GM23248 (cell line): ENCODE measurements at regions not wholly inside any gene's neighbourhood (a gene's known extent, or its start where the extent isn't known, plus 50 kb on each side); places are given as distances from the start of the nearest gene placed in this dataset.

Experiments used
- DNase-seq: peaks from one replicate; pipeline ENCODE4 v3.0.0-alpha.2; 2015
- H2AFZ ChIP-seq: fragments of 200-600 bp; sonication (generic); 2 replicates; pipeline ENCODE4 v1.6.1; 2016; ENCODE audit warnings: antibody characterized with exemption
- H3F3A ChIP-seq: fragments of 200-600 bp; sonication (generic); 2 replicates; pipeline ENCODE4 v1.6.1; 2016; ENCODE audit warnings: mild to moderate bottlenecking, antibody characterized with exemption, mixed run types; ENCODE audit not compliant: insufficient read depth
- H3K27ac ChIP-seq: fragments of 200-600 bp; sonication (generic); 2 replicates; pipeline ENCODE4 v1.5.1; 2016; ENCODE audit warnings: mild to moderate bottlenecking
- H3K27me3 ChIP-seq: fragments of 200-600 bp; sonication (generic); replicated peaks from 2 replicates; pipeline ENCODE4 v1.6.1; 2016; ENCODE audit warnings: mild to moderate bottlenecking; ENCODE audit not compliant: insufficient read depth
- H3K36me3 ChIP-seq: fragments of 200-600 bp; sonication (generic); 2 replicates; pipeline ENCODE4 v1.6.1; 2016; ENCODE audit warnings: low read depth, mild to moderate bottlenecking
- H3K4me1 ChIP-seq: fragments of 200-600 bp; sonication (generic); 2 replicates; pipeline ENCODE4 v1.6.1; 2016; ENCODE audit warnings: mild to moderate bottlenecking; ENCODE audit not compliant: insufficient read depth
- H3K4me2 ChIP-seq: fragments of 200-600 bp; sonication (generic); one replicate; pipeline ENCODE4 v1.6.1; 2016; ENCODE audit warnings: mild to moderate bottlenecking; ENCODE audit not compliant: unreplicated experiment
- H3K4me3 ChIP-seq: fragments of 200-600 bp; sonication (generic); 2 replicates; pipeline ENCODE4 v1.5.1; 2016; ENCODE audit warnings: mild to moderate bottlenecking
- H3K79me2 ChIP-seq: fragments of 200-600 bp; sonication (generic); 2 replicates; pipeline ENCODE4 v1.6.1; 2016; ENCODE audit warnings: mild to moderate bottlenecking; ENCODE audit not compliant: insufficient read depth
- H3K9ac ChIP-seq: fragments of 200-600 bp; sonication (generic); 2 replicates; pipeline ENCODE4 v1.6.1; 2016; ENCODE audit warnings: mild to moderate bottlenecking
- H3K9me2 ChIP-seq: fragments of 200-600 bp; sonication (generic); 2 replicates; pipeline ENCODE4 v1.6.1; 2016; ENCODE audit warnings: mixed run types, mild to moderate bottlenecking, moderate library complexity; ENCODE audit not compliant: insufficient read depth
- H3K9me3 ChIP-seq: fragments of 200-600 bp; sonication (generic); one replicate; pipeline ENCODE4 v1.6.1; 2017; ENCODE audit warnings: low read depth
- H4K20me1 ChIP-seq: fragments of 200-600 bp; sonication (generic); 2 replicates; pipeline ENCODE4 v1.6.0; 2016; ENCODE audit not compliant: insufficient read depth
- EZH2 ChIP-seq: fragments of 200-600 bp; sonication (generic); IDR thresholded peaks from 2 replicates; pipeline ENCODE4 v1.6.1; 2018; ENCODE audit warnings: antibody characterized with exemption, mild to moderate bottlenecking; ENCODE audit not compliant: insufficient read depth, poor library complexity, severe bottlenecking
- EZH2phosphoT487 ChIP-seq: fragments of 200-600 bp; sonication (generic); IDR thresholded peaks from 2 replicates; pipeline ENCODE4 v1.6.1; 2018; ENCODE audit warnings: antibody characterized with exemption, moderate library complexity, mild to moderate bottlenecking, low read depth; ENCODE audit not compliant: insufficient read depth
- WGBS, 2 experiments: methylation state at CpG; one replicate each; pipeline ENCODE4 v1.1.6; 2015 to 2017; ENCODE audit warnings: low lambda C conversion rate in 2 of 2, low coverage in 1 of 2; ENCODE audit errors: missing lambda C conversion rate in 2 of 2; 5-methylcytosine and 5-hydroxymethylcytosine counted together
- in situ Hi-C: fragments of 300-500 bp; cut with MboI; formaldehyde crosslinking; loops from 2 replicates; pipeline ENCODE4 v1.15.0; 2020

GRCh38 chr1:94314222-94314858, 77.0 kb upstream of the ARHGAP29 start:
- Histone ChIP-seq H3K9me3 (no peaks in the 10 kb centered on the region), H3F3A (peaks cover 26% of the 10 kb centered on the region), H3K4me3 (no peak overlapping the region), H3K36me3 (no peaks in the 10 kb centered on the region), H3K9me2 (no peaks in the 10 kb centered on the region; the same call in 1 of the 2 replicates), H3K9ac (no peak overlapping the region), H3K27me3 (no peaks in the 10 kb centered on the region), H3K27ac (no peak overlapping the region), H3K4me1 (peaks cover 20% of the 10 kb centered on the region), H2AFZ (no peak overlapping the region), H3K79me2 (no peaks in the 10 kb centered on the region), H4K20me1 (no peaks in the 10 kb centered on the region), H3K4me2 (no peak overlapping the region)
- WGBS, 2 experiments = 91 to 97% methylated on average over 2 of the region's 2 CpGs
- TF ChIP-seq EZH2 = no peak
- no peak for TF ChIP-seq EZH2phosphoT487
- in situ Hi-C loops = no loop called here
- DNase-seq = no peak

GRCh38 chr1:94310570-94311270, 73.3 kb upstream of the ARHGAP29 start:
- Histone ChIP-seq H3K9me2 (no peaks in the 10 kb centered on the region), H3K9ac (no peak overlapping the region), H3K4me1 (peaks cover 11% of the 10 kb centered on the region), H3F3A (peaks cover 6% of the 10 kb centered on the region), H3K27me3 (no peaks in the 10 kb centered on the region), H2AFZ (no peak overlapping the region), H3K27ac (no peak overlapping the region), H4K20me1 (no peaks in the 10 kb centered on the region), H3K9me3 (no peaks in the 10 kb centered on the region), H3K4me2 (no peak overlapping the region), H3K4me3 (no peak overlapping the region), H3K36me3 (no peaks in the 10 kb centered on the region), H3K79me2 (no peaks in the 10 kb centered on the region)
- TF ChIP-seq EZH2phosphoT487 = no peak
- in situ Hi-C loops = no loop called here
- 90 to 96% methylated on average over 3 of the region's 3 CpGs for WGBS, 2 experiments
- no peak for DNase-seq

- H3K36me3 ChIP-seq = no peaks in the 10 kb centered on the region
- no peak overlapping the region for H3K4me2 ChIP-seq
- no peaks in the 10 kb centered on the region for H3K9me3 ChIP-seq
- no peak for TF ChIP-seq EZH2phosphoT487
- TF ChIP-seq EZH2 = no peak
- no peaks in the 10 kb centered on the region for H4K20me1 ChIP-seq
- no peak for DNase-seq
- H3F3A ChIP-seq = peaks cover 13% of the 10 kb centered on the region
- H3K9me2 ChIP-seq = no peaks in the 10 kb centered on the region
- H3K9ac ChIP-seq = no peak overlapping the region
- H3K27ac ChIP-seq = no peak overlapping the region
- H3K79me2 ChIP-seq = no peaks in the 10 kb centered on the region
- peaks cover 17% of the 10 kb centered on the region for H3K4me1 ChIP-seq
- WGBS, 2 experiments = 85 to 88% methylated on average over 9 of the region's 9 CpGs
- H3K27me3 ChIP-seq = no peaks in the 10 kb centered on the region
- H3K4me3 ChIP-seq = no peak overlapping the region
- in situ Hi-C loops = no loop called here
- H2AFZ ChIP-seq = no peak overlapping the region
Measured at GRCh38 chr1:94309829-94310569, 72.6 kb upstream of the ARHGAP29 start.

GRCh38 chr1:94309216-94309615, 71.8 kb upstream of the ARHGAP29 start:
- in situ Hi-C loops = no loop called here
- Histone ChIP-seq H3K9me3 (no peaks in the 10 kb centered on the region), H3K4me1 (peaks cover 25% of the 10 kb centered on the region), H3K9ac (no peak overlapping the region), H3K36me3 (no peaks in the 10 kb centered on the region), H3K27me3 (no peaks in the 10 kb centered on the region), H3K79me2 (no peaks in the 10 kb centered on the region), H3K9me2 (no peaks in the 10 kb centered on the region), H3K4me3 (no peak overlapping the region), H3K4me2 (no peak overlapping the region), H2AFZ (no peak overlapping the region), H4K20me1 (no peaks in the 10 kb centered on the region), H3F3A (peaks cover 21% of the 10 kb centered on the region), H3K27ac (no peak overlapping the region)
- no peak for TF ChIP-seq EZH2
- no peak for DNase-seq
- WGBS, 2 experiments = 78 to 82% methylated on average over 4 of the region's 4 CpGs
